ENCODE measurements at regions not wholly inside any gene's neighbourhood (a gene's known extent, or its start where the extent isn't known, plus 50 kb on each side); places are given as distances from the start of the nearest gene placed in this dataset.

- ChIA-PET CTCF (no interaction called here), POLR2A (ENCODE audit: low non-redundant PET) (no interaction called here)
- no peaks in the 10 kb centered on the region for H3K36me3 ChIP-seq (ENCODE audit: insufficient read depth, low read length, poor library complexity, severe bottlenecking)
- no peak for TF ChIP-seq EZH2 (IDR thresholded peaks at IDR 0.05; ENCODE audit: borderline replicate concordance, low read depth, low read length, poor library complexity, severe bottlenecking)
- DNase-seq (ENCODE audit: low spot score): peak; percentile 10
- BruUV-seq (replicated peaks): no TSS peak
- peaks cover 5% of the 10 kb centered on the region for H3K9me3 ChIP-seq (ENCODE audit: low read depth, low read length, poor library complexity, severe bottlenecking)
- H3K4me1 ChIP-seq (ENCODE audit: insufficient read depth, low read length, poor library complexity, severe bottlenecking): no peaks in the 10 kb centered on the region
- H3K27me3 ChIP-seq (replicated peaks; ENCODE audit: insufficient read depth, low read depth, low read length, poor library complexity): no peaks in the 10 kb centered on the region
- intact Hi-C loops (cut with micrococcal nuclease; ENCODE audit: unreplicated experiment): no loop called here
- H3K4me3 ChIP-seq (ENCODE audit: low read depth, low read length, poor library complexity, severe bottlenecking): no peak overlapping the region
- no peak overlapping the region for H3K27ac ChIP-seq (ENCODE audit: low read depth, low read length, poor library complexity, severe bottlenecking)
Measured at GRCh38 chr6:77561768-77562314, 91.0 kb upstream of the MEI4 start.

- no TSS peak for BruUV-seq (replicated peaks)
- TF ChIP-seq CTCF (conservative IDR thresholded peaks at IDR 0.05; ENCODE audit: low read depth, low read length): no peak
- no peak for TF ChIP-seq EZH2 (IDR thresholded peaks at IDR 0.05; ENCODE audit: borderline replicate concordance, low read depth, low read length, poor library complexity, severe bottlenecking)
- intact Hi-C loops (cut with micrococcal nuclease; ENCODE audit: unreplicated experiment): no loop called here
- peaks cover 5% of the 10 kb centered on the region for H3K9me3 ChIP-seq (ENCODE audit: low read depth, low read length, poor library complexity, severe bottlenecking)
- no peaks in the 10 kb centered on the region for H3K4me1 ChIP-seq (ENCODE audit: insufficient read depth, low read length, poor library complexity, severe bottlenecking)
- H3K36me3 ChIP-seq (ENCODE audit: insufficient read depth, low read length, poor library complexity, severe bottlenecking): no peaks in the 10 kb centered on the region
- CTCF ChIA-PET: no interaction called here
- DNase-seq (ENCODE audit: low spot score): no peak
- no peak overlapping the region for H3K27ac ChIP-seq (ENCODE audit: low read depth, low read length, poor library complexity, severe bottlenecking)
- H3K4me3 ChIP-seq (ENCODE audit: low read depth, low read length, poor library complexity, severe bottlenecking): no peak overlapping the region
- no peaks in the 10 kb centered on the region for H3K27me3 ChIP-seq (replicated peaks; ENCODE audit: insufficient read depth, low read depth, low read length, poor library complexity)
- POLR2A ChIA-PET (ENCODE audit: low non-redundant PET): no interaction called here
Measured at GRCh38 chr6:77565370-77565769, 87.5 kb upstream of the MEI4 start.

GRCh38 chr6:77566235-77566634 is 86.6 kb upstream of the MEI4 start:
- no peaks in the 10 kb centered on the region for H3K9me3 ChIP-seq (ENCODE audit: low read depth, low read length, poor library complexity, severe bottlenecking)
- intact Hi-C loops (cut with micrococcal nuclease; ENCODE audit: unreplicated experiment): no loop called here
- no peaks in the 10 kb centered on the region for H3K27me3 ChIP-seq (replicated peaks; ENCODE audit: insufficient read depth, low read depth, low read length, poor library complexity)
- H3K4me1 ChIP-seq (ENCODE audit: insufficient read depth, low read length, poor library complexity, severe bottlenecking): no peaks in the 10 kb centered on the region
- BruUV-seq (replicated peaks): no TSS peak
- H3K27ac ChIP-seq (ENCODE audit: low read depth, low read length, poor library complexity, severe bottlenecking): no peak overlapping the region
- CTCF ChIA-PET: no interaction called here
- POLR2A ChIA-PET (ENCODE audit: low non-redundant PET): no interaction called here
- no peaks in the 10 kb centered on the region for H3K36me3 ChIP-seq (ENCODE audit: insufficient read depth, low read length, poor library complexity, severe bottlenecking)
- DNase-seq (ENCODE audit: low spot score): no peak
- TF ChIP-seq EZH2 (IDR thresholded peaks at IDR 0.05; ENCODE audit: borderline replicate concordance, low read depth, low read length, poor library complexity, severe bottlenecking) (no peak), CTCF (conservative IDR thresholded peaks at IDR 0.05; ENCODE audit: low read depth, low read length) (no peak)
- no peak overlapping the region for H3K4me3 ChIP-seq (ENCODE audit: low read depth, low read length, poor library complexity, severe bottlenecking)

GRCh38 chr6:77568570-77568969 is 84.3 kb upstream of the MEI4 start:
- TF ChIP-seq EZH2 (IDR thresholded peaks at IDR 0.05; ENCODE audit: borderline replicate concordance, low read depth, low read length, poor library complexity, severe bottlenecking): no peak
- TF ChIP-seq CTCF (conservative IDR thresholded peaks at IDR 0.05; ENCODE audit: low read depth, low read length): no peak
- no peaks in the 10 kb centered on the region for H3K4me1 ChIP-seq (ENCODE audit: insufficient read depth, low read length, poor library complexity, severe bottlenecking)
- intact Hi-C loops (cut with micrococcal nuclease; ENCODE audit: unreplicated experiment): no loop called here
- CTCF ChIA-PET: no interaction called here
- POLR2A ChIA-PET (ENCODE audit: low non-redundant PET): no interaction called here
- peaks cover 11% of the 10 kb centered on the region for H3K27me3 ChIP-seq (replicated peaks; ENCODE audit: insufficient read depth, low read depth, low read length, poor library complexity)
- no TSS peak for BruUV-seq (replicated peaks)
- no peak for DNase-seq (ENCODE audit: low spot score)
- no peaks in the 10 kb centered on the region for H3K36me3 ChIP-seq (ENCODE audit: insufficient read depth, low read length, poor library complexity, severe bottlenecking)
- no peaks in the 10 kb centered on the region for H3K9me3 ChIP-seq (ENCODE audit: low read depth, low read length, poor library complexity, severe bottlenecking)
- no peak overlapping the region for H3K27ac ChIP-seq (ENCODE audit: low read depth, low read length, poor library complexity, severe bottlenecking)
- H3K4me3 ChIP-seq (ENCODE audit: low read depth, low read length, poor library complexity, severe bottlenecking): no peak overlapping the region

Data from A673 (cell line).